Heart right ventricle (tissue), 16 donors: ENCODE measurements at regions not wholly inside any gene's neighbourhood (a gene's known extent, or its start where the extent isn't known, plus 50 kb on each side); places are given as distances from the start of the nearest gene placed in this dataset.

ENCODE experiments used
- ATAC-seq, 8 donors: fragments of 200-7000 bp; cut with Tn5 transposase; one replicate each; pipeline ENCODE4 v1.9.1; 2020; ENCODE audit warnings: mild to moderate bottlenecking in 8 of 8, moderate library complexity in 8 of 8, moderate number of reproducible peaks in 1 of 8
- DNase-seq, 2 donors: peaks; one replicate each; pipeline ENCODE4 v3.0.0-alpha.2; 2020
- H3K27ac ChIP-seq, 10 donors: fragments of 200-600 bp; sonication (generic) in 2 of 10; one replicate each; pipeline versions ENCODE4 v1.5.0 to v1.8.0; 2020 to 2022; ENCODE audit warnings: mild to moderate bottlenecking in 3 of 10
- H3K27me3 ChIP-seq, 7 donors: fragments of 200-600 bp; one replicate each; pipeline ENCODE4 v1.8.0; 2021 to 2022; ENCODE audit warnings: mild to moderate bottlenecking in 2 of 7
- H3K36me3 ChIP-seq, 9 donors: fragments of 200-600 bp; sonication (generic) in 1 of 9; one replicate each; pipeline versions ENCODE4 v1.5.0 to v1.8.0; 2020 to 2022; ENCODE audit warnings: mild to moderate bottlenecking in 2 of 9
- H3K4me1 ChIP-seq, 9 donors: fragments of 200-600 bp; sonication (generic) in 1 of 9; one replicate each; pipeline versions ENCODE4 v1.5.0 to v1.8.0; 2020 to 2022; ENCODE audit warnings: mild to moderate bottlenecking in 4 of 9
- H3K4me3 ChIP-seq, 10 donors: fragments of 200-600 bp; sonication (generic) in 2 of 10; one replicate each; pipeline versions ENCODE4 v1.5.0 to v1.8.0; 2020 to 2022; ENCODE audit warnings: mild to moderate bottlenecking in 7 of 10, moderate library complexity in 2 of 10
- H3K9me3 ChIP-seq, 11 donors: fragments of 200-600 bp in 10 of 11; sonication (generic) in 2 of 11; one replicate each; pipeline versions ENCODE4 v1.5.0 to v1.8.0; 2013 to 2022; ENCODE audit warnings: mild to moderate bottlenecking in 2 of 11, control low read depth in 1 of 11, moderate library complexity in 1 of 11
- CTCF ChIP-seq, 9 donors: fragments of 200-600 bp; sonication (generic) in 2 of 9; IDR thresholded peaks; one replicate each; pipeline versions ENCODE4 v1.5.0 to v1.8.0; 2021 to 2022; ENCODE audit warnings: antibody characterized with exemption in 9 of 9, mild to moderate bottlenecking in 5 of 9, moderate library complexity in 1 of 9
- WGBS, 2 donors: extraction: QIAGEN DNeasy Blood & Tissue Kit; methylation state at CpG; one replicate each; pipeline ENCODE4 v1.1.7; 2013; ENCODE audit warnings: inconsistent platforms in 1 of 2; 5-methylcytosine and 5-hydroxymethylcytosine counted together
- intact Hi-C, 10 donors: fragments of 100-400 bp; cut with DNase I; formaldehyde crosslinking; loops; one replicate each; pipeline versions ENCODE4 v1.11.1 to v1.14.2; 2022
- donor health status: Arrhythmogenic right ventricular cardiomyopathy.
- donor health status: ischemic (EF 13 %, LVEDD 7.1; RV severe dilation, severe dysfunction).
- donor health status: healthy with polysubstance abuse.
- donor health status: DM: no; HTN: yes; CAD: no.
- donor health status: DM: no; HTN: no; CAD: no.
- donor health status: ischemic (EF 25% LVEDD 6.9; RV normal size, moderate dysfunction).
- donor health status: ischemic (EF 25% LVEDD 5.7; RV mildly dilated, moderate dysfunction).
- donor health status: healthy.
- donor health status: DM: yes; HTN: yes; CAD: no.
- donor health status: Ischemic cardiomyopathy.
- donor health status: ischemic (EF 35%, LVEDD 5.7; RV mildly dilated, moderate dysfunction).
- donor health status: nonischemic (EF 11% LVEDD 7.7; RV severe dilation, severe dysfunction).
- donor health status: DM: yes; HTN: yes; CAD: no.
- donor health status: PGD.
- donor health status: ischemic (EF 29% LVEDD 5.4; RV normal size, mild dysfunction).
- donor health status: nonischemic (EF 23%, LVEDD 6.1; RV moderate dilation, normal function).

GRCh38 chr1:105632342-105633196 is 1423.9 kb upstream of the PRMT6 start:
- no peaks in the 10 kb centered on the region for H3K27me3 ChIP-seq
- intact Hi-C loops: no loop called here

GRCh38 chr1:105636052-105636451 is 1420.4 kb upstream of the PRMT6 start:
- Histone ChIP-seq H3K27me3 (no peaks in the 10 kb centered on the region), H3K36me3 (no peaks in the 10 kb centered on the region), H3K9me3 (peaks cover 0 to 21% (median 0%) of the 10 kb centered on the region in 11 donors), H3K4me1 (no peaks in the 10 kb centered on the region), H3K27ac (no peak overlapping the region), H3K4me3 (no peak overlapping the region)
- DNase-seq: no peak
- WGBS, 2 donors: 77 to 83% methylated on average over 2 of the region's 2 CpGs
- ATAC-seq: no peak
- no peak for TF ChIP-seq CTCF (IDR thresholded peaks at IDR 0.05)
- intact Hi-C loops: no loop called here

More at GRCh38 chr1:105632342-105633196, 1423.9 kb upstream of the PRMT6 start:
- peaks cover 0 to 34% (median 0%) of the 10 kb centered on the region in 11 donors for H3K9me3 ChIP-seq
- no peak for DNase-seq
- WGBS, 2 donors: 48% methylated on average over 14 of the region's 14 CpGs
- TF ChIP-seq CTCF (IDR thresholded peaks at IDR 0.05): no peak
- no peak for ATAC-seq
- H3K36me3 ChIP-seq: no peaks in the 10 kb centered on the region
- no peak overlapping the region for H3K4me3 ChIP-seq
- no peak overlapping the region for H3K27ac ChIP-seq
- no peaks in the 10 kb centered on the region for H3K4me1 ChIP-seq

GRCh38 chr1:105641407-105641806 is 1415.1 kb upstream of the PRMT6 start:
- peaks cover 0 to 10% (median 0%) of the 10 kb centered on the region in 11 donors for H3K9me3 ChIP-seq
- no peak for ATAC-seq
- H3K27me3 ChIP-seq: no peaks in the 10 kb centered on the region
- no peaks in the 10 kb centered on the region for H3K4me1 ChIP-seq
- no peaks in the 10 kb centered on the region for H3K36me3 ChIP-seq
- no peak for DNase-seq
- WGBS, 2 donors: 78 to 82% methylated on average over 1 of the region's 1 CpG
- H3K27ac ChIP-seq: no peak overlapping the region
- no peak for TF ChIP-seq CTCF (IDR thresholded peaks at IDR 0.05)
- no peak overlapping the region for H3K4me3 ChIP-seq
- intact Hi-C loops: no loop called here

- intact Hi-C loops: no loop called here
- no peak overlapping the region for H3K27ac ChIP-seq
- ATAC-seq (no peak), DNase-seq (no peak)
- no peaks in the 10 kb centered on the region for H3K27me3 ChIP-seq
- H3K4me3 ChIP-seq: no peak overlapping the region
- H3K4me1 ChIP-seq: no peaks in the 10 kb centered on the region
- H3K9me3 ChIP-seq: peaks cover 0 to 4% (median 0%) of the 10 kb centered on the region in 11 donors
- no peak for TF ChIP-seq CTCF (IDR thresholded peaks at IDR 0.05)
- no peaks in the 10 kb centered on the region for H3K36me3 ChIP-seq
- WGBS, 2 donors: 98 to 99% methylated on average over 1 of the region's 1 CpG
Observed at GRCh38 chr1:105652109-105652508, 1404.4 kb upstream of the PRMT6 start.
